HG02970 (cell line): ENCODE measurements at regions not wholly inside any gene's neighbourhood (a gene's known extent, or its start where the extent isn't known, plus 50 kb on each side); places are given as distances from the start of the nearest gene placed in this dataset.

Source experiments
- ATAC-seq: cut with Tn5 transposase; IDR thresholded peaks from one replicate; pipeline ENCODE4 v1.9.1; 2021; ENCODE audit warnings: mild to moderate bottlenecking, moderate library complexity, moderate number of reproducible peaks; ENCODE audit not compliant: unreplicated experiment, low FRiP score

DNA sequence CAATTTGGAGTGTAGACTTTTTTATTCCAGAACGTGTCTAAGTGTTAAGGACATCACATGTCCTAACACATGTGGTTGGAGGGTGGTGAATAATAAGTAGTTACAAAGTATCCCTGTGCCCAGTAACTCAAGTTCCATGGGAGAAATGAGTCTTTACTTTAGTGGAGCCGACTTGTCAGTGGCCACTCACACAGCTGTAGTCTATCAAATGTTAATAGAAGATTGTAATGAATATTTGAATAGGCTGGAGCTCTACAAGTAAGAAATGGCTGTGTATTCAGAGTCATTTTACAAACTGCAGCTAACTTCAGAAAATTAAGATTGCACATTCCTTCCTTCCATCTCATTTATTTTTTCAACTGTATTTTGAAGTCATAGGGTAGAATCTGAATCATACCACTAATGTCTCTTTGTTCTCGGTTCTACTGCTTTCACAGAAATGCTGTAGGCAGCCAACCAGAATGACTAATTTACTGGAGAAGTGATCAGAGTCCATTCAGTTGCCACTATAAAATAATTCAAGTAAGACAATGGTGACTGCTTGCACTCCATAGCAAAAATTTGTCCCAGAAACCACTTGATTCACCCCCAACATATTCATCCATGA lies 394.8 kb downstream of the NR2F1-AS1 start:
- ATAC-seq = no peak

DNA sequence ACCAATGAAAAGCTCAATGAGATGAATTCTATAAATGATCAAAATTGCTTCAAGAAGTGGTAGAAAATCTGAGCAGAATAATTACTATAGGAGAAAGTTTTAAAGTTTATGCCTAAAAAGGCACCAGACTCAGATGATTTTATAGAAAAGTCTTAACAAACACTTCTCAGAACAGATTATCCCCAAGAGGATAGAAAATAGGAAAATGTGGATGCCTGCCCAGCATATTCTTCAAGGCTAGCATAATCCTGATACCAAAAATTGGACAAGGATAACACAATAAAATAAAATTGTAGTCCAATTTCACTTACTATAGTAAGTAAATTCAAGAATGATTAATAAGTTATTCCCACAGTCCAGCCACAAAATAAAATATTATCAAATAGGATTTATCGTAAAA lies 397.0 kb downstream of the NR2F1-AS1 start:
- no peak for ATAC-seq

DNA sequence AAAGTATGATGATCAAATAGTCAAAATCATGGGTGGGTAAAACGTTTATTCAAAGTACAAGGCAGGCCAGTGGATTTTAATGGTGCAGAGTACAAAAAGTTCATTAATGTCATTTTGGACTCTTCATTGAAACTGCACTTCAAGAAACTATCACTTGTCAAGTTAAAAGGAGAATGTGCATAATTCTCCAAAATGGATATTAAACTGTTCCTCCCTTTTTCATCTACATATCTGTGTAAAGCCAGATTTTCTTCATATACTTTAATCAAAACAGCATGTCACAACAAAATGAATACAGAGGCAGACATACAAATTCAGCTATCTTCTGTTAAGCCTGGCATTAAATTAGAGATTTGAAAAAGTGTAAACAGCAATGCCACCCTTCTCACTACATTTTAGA lies 401.6 kb downstream of the NR2F1-AS1 start:
- no peak for ATAC-seq

DNA sequence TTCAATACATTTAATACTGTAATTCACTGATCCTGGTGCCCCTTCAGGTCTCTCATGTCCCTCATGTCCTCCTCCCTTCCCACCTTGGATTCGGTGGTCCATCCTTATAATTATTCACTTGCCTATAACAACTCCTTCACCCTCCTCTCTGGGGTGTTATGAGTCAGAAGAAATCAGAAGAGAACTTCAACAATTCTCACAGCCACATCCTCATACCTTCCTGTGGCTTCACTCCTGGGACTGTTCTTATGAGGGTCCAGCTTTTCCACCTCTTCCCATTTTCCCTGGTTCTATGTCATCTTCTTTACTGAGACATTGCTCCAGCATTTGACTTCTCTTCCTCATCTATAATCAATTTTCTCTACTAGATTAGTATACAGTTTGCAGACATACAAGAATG lies 406.1 kb downstream of the NR2F1-AS1 start:
- ATAC-seq = no peak

DNA sequence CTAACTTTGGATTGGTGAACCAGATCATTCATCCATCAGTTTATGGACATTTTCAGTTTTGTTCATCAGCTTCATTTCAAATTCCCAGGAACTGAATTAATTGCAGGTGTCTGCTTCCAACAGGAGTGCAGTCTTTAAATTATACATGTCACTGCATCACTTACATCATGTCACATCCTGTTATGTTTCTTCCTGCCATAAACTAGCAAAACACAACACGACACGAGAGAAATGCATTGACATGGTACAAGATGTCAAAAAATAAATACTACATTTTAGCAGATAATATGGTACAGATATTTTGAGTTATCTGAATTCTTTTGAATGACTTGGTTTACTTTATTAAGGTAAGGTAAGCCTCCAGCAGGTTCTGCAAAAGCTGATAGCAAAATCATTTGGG lies 415.5 kb downstream of the NR2F1-AS1 start:
- ATAC-seq = no peak

DNA sequence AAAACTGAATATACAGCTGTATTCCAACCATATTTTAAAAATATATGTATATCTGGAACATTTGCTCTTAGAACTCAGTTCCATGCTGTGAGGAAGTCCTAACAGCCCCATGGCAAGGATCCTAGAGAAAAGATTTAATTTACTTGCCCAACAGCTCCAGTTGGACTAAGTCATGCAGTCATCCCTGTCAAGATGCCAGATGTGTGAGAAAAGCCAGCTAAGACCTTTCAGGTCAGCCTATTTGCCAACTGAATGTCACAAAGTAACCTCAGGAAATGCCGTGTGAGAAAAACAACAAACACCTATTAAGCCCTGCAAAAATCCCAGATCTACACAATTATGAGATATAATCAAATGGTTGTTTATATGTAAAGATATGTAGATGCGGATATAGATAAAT lies 416.3 kb downstream of the NR2F1-AS1 start:
- ATAC-seq = no peak

DNA sequence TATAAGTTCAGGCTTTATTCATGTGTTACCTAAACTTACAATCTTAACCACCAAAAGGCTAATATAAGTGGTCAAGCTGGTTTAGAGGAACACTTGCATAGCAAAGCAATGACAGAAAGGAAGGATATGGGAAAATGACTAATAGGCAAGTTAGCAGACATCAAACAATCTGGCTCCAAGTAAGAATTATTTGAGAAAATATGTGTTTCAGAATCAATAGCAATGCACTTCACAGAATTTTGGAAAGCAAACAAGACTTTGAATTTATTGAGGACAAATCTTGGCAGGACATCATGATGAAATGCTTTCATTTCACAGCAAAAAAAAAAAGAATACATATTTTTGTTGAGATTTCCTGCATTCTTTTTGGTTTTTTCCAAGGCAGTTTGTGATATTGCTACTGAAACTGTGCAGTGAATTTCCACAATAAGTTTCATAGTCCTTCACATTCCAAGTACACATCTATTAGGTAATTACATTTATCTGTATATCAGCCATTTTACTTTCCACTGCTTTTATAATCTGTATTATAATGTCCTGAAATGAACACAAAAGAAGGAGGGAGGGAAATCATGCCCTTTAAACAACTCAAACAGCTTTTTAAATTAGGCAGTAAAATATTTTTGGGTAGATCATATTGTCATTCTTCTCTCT lies 417.9 kb downstream of the NR2F1-AS1 start:
- no peak for ATAC-seq

DNA sequence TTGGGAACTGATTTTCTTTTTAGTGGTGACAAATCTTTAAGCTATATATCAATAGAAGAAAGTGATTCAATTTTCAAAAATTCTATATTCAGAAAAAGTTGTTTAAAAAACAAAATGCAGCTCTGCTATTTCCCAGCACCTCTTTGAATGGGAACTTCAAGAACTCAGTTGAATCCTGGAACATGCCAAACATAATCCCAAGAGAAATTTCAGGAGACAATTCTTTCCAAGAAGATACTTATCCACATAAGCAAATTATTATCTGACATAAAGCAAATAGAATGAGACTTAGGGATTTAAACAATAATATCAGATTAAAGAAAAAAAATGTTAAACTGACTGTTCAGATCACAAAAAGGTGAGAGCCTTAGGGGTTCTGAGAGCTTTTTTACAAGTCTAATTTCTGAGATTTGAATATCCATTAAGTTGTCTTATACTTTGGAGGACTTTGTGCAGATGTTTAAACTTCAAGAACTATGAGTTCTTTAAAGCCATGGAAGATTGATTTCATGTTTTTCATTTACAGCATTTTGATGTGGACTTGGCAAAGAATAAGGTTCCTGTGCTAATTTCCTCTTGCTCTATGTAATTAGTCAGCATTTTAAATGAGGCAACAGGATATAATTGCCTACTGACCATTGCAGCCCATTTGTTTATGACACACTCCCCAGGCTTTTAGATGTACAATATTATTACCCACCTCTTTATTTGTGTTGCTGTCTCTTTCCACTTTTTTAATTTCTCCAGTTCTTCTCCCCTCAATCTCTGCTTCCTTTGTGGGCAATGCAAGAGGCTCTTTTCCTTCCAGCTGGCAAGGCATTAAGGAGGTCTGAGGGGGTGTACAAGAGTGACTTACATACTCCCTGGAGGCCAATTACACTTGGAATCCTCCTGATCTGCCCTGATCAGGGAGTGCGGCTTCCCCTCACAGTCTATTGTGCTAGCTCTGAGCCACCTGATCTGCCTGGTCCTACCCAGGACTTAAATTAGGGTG lies 419.1 kb downstream of the NR2F1-AS1 start:
- no peak for ATAC-seq

DNA sequence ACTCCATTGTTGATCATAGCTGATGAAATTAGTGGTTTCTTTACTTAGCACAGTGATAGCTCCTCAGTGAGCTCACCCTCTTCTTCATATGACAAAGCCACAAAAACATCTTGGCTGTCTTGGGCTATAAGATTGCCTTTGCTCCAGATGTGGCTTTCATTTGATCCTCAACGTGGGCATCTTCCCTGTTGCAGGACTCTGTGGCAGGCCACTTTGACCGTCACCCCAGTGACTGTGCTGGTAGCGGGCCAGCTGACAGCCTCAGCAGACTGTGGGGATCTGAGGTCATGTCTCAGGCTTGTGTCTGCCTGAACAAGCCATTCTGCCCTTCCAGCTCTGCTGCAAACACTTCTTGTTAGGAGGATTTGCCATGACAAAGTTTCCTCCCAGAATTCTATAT lies 422.2 kb downstream of the NR2F1-AS1 start:
- ATAC-seq = no peak

DNA sequence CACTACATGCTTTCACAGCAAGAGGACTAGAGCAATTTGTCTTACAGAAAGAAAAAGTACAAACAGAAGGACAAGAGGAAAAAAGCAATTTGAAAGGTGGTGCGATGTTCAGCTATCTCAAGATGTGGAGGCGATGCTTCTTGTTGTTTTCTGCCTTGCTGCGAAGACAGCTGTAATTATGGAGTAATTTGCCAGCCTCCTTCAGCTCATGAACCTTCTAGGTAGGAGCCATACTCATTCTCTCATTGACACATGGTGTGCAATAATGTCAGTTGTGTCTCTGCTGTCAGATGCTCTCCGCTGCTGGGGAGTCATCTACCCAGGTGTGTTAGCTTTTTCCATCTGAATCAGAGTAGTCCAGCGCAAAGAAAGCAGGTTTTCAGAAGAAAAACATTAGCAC lies 424.5 kb downstream of the NR2F1-AS1 start:
- no peak for ATAC-seq

DNA sequence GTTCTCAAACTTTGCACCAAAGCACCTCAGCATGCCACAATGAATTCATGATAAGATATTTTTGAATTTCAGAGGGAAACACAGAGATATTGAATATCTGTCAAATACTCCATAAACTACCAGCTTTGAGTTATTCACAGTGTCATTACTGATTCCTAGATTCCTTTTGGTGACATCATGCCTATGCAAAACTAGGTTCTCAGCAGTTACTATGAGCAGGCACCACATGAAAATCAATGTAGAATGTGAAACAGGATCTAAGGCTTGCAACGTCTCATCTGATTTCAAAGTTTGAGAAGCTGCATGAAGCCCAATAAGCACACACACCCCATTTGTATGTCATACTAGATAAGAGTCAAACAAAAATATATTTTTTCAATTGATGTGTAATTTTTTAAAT lies 426.5 kb downstream of the NR2F1-AS1 start:
- no peak for ATAC-seq

DNA sequence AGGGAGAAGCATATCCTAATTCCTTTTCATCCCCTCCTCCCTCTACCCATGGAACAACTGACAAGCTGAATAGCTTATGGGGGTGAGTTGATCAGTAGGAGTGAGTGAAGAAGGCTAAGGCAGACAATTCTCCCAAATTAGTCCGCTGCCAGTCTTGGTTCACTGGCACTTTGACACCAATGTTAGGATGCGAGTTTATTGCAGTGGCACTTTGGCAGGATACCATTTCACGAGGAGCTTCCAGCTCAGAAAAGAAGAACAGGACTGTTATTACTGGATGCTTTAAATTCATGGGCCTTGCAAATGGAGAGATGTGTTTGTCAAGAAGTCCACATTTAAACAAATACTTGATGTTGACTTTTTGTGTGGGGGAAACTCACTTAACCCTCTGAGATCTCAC lies 427.6 kb downstream of the NR2F1-AS1 start:
- no peak for ATAC-seq

DNA sequence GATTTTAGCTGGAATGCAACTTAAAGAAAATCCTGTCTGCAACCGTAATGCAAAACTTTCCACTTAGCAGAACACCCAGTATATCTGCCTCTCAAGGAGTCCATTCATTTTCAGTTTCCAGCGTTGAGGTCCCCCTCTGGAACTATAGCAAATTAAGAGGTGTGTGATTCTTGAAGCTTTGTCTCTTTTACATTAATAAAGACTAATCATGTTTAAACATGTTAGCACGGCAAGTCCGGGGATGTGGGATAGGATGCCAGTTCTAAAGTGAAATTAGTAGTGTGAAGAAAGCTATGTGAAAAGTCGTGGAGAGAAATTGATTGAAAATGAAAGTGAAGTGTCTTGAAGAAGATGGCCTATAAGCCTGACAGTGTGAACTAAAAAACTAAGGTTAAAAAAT lies 429.1 kb downstream of the NR2F1-AS1 start:
- ATAC-seq = no peak

DNA sequence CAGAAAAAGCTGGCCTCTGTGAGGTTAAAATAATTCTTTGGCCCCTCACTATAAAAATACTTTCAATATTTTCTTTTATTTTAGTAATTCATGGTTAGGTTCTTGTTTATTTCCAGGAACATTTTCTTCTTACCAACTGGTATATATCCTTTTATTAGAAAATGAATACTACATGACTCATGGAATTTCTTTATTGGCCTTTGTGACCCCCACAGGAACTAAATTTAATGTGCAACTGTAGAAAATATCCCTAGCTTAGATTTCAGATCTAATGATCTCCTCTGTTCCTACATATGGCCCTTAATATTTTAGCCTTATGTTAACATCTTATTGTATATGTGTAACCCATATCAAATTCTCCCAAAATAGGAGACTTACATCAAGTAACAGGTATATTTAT lies 429.9 kb downstream of the NR2F1-AS1 start:
- no peak for ATAC-seq

DNA sequence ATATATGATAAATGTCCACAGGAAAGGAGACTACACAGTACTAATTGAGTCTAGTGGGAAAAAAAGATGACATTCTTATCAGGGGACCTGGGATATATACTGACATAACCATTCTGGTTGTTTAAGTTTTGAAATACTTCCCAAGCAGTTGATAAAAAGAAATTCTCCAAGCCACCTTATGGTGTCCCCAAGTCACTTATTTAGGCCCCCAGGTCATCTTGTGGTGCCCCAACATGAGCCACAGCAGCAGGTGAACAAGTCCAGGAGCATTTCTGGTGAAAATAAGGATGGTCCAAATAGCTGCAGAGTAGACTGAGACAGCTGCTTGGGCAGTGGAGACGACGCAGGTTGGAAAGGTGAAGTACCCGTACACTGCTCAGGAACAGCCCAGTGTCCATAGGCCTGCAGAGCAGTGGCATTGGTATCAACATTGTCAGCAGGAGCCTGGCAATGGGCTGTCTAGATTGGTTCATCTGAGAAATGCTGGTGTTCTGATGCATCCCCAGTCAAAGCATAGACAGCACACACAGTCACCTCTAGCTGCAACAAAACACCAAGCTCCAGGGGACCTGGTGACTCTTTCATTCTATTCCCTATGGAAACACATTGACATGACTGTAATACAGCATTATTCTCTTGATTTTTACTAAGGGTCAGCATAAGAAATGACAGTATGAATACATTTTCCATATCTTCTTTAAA lies 430.6 kb downstream of the NR2F1-AS1 start:
- no peak for ATAC-seq

DNA sequence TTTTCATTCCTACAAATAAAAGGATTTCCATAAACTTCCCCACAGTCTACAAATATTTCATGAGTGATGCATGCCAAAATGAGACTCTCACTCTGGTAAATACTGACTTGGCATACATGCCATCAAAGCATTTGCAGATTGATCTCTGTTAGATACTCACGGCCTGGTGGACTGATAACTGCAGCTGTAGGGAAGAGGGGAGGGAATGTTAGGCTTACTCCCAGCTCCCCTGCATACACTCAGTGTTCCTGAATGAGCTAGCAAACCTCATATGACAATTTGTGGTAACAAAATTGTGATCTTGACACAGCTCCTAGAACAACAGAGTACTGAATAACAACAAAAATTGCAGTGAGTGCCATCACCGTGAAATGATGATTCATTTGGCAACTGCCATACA lies 435.3 kb downstream of the NR2F1-AS1 start:
- no peak for ATAC-seq

DNA sequence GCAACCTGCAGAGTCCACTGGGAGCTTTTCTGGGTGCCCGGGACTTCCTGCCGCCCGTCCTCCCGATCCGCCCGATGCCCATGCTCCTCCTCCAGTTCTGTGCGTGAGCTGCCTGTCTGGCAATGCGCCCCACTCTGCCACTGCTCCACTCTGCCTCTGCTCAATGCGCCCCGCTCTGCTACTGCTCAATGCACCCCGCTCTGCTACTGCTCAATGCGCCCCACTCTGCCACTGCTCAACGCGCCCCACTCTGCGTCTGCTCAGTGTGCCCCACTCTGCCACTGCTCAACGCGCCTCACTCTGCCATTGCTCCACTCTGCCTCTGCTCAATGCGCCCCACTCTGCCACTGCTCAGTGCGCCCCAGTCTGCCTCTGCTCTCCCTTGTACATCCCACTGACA lies 436.0 kb downstream of the NR2F1-AS1 start:
- ATAC-seq = no peak

DNA sequence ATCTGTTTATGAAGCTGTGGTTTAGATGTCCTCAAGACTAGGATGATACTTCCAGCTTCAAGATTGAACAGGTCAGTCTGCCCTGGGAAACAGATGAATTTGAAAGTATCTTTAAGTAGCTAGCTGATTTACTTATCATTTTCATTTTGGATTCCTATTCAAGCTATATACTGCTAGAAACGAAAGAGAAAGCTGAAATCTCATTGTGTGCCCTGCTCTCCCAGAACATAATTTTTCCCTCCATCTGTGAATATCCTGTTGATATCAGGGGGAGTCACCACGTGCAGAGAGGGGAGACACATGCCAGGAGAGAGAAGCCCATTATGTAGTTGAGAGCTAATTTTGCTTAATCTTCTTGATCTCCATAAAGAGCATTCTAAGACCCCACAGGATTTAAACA lies 439.1 kb downstream of the NR2F1-AS1 start:
- no peak for ATAC-seq

DNA sequence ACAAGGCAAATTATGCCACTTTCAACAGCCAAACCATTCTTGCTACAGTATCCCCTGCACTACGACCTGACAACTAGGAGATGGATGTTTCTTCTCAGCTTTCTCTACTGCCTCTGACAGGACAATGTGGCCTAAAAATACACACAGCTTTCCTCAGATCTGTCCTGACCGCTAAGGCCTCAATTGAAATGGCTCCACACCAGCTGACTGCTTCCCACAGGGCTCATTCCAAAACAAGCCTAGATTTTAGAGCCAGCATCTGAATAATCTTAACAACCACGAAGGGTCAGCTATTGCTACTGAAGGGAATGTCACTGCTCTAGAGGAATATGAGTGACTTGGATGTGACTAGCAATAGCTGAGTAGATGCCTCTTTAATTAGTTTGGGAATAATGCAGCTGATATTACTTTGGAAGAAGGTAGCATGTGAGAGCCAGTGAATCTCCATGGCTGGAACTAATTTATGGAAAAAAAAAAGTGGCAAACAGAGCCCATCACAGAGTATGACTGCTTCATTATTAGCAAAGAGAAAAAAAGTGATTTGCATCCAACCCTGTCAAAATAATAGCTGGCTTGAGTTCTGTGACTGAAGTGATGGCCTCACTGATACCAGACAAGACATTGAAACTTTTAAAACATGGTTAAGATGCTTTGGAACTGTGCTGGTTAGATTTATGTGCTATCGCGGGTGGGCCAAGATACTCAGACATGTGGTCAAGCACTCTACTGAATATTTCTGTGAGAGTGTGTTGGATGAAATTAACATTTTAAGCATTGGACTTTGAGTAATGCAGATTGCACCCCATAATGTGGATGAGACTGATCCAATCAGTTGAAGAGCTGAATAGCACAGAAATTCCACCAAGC lies 450.2 kb downstream of the NR2F1-AS1 start:
- no peak for ATAC-seq

DNA sequence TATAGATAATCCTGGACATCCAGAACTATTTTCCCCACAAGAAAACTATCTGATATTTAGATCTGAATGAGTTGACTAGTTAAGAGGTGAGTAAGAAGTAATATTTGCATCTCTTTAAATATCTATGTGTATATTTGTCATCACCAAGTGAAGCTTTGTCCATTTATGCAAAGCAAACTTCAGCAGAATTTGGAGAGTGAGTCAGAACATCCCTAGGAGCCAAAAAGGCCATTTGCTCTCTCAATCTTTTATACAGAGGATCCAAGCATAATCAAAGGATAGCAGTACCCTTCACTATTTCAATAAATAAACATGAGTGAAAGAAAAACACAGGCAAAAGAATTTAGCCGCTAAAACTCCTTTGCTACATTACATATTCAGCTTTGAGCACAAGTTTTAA lies 454.4 kb downstream of the NR2F1-AS1 start:
- no peak for ATAC-seq
